Natural killer cell (primary cell): ENCODE measurements at regions not wholly inside any gene's neighbourhood (a gene's known extent, or its start where the extent isn't known, plus 50 kb on each side); places are given as distances from the start of the nearest gene placed in this dataset.

ENCODE experiments used
- ATAC-seq, 3 donors: fragments of 150-1000 bp in 2 of 3; fragments of 200-7000 bp in 1 of 3; cut with Tn5 transposase; 1 replicate in 1 of 3; 2 replicates in 2 of 3; pipeline ENCODE4 v1.10.0; 2021; ENCODE audit warnings: mild to moderate bottlenecking in 2 of 3, moderate library complexity in 2 of 3
- DNase-seq, 2 donors: peaks; one replicate each; pipeline versions ENCODE4 v3.0.0 to v3.0.0-alpha.2; 2013 to 2021; ENCODE audit warnings: mixed read lengths in 1 of 2
- H3K27ac ChIP-seq: one replicate; pipeline ENCODE4 v1.5.1; 2013; ENCODE audit warnings: mild to moderate bottlenecking, low read length
- H3K27me3 ChIP-seq: one replicate; pipeline ENCODE4 v1.6.1; 2013; ENCODE audit warnings: low read length; ENCODE audit not compliant: control insufficient read depth, insufficient read depth
- H3K36me3 ChIP-seq: one replicate; pipeline ENCODE4 v1.6.1; 2013; ENCODE audit warnings: low read length; ENCODE audit not compliant: control insufficient read depth, insufficient read depth
- H3K4me1 ChIP-seq: one replicate; pipeline ENCODE4 v1.6.1; 2013; ENCODE audit warnings: low read length; ENCODE audit not compliant: control insufficient read depth, insufficient read depth
- H3K4me3 ChIP-seq: one replicate; pipeline ENCODE4 v1.5.1; 2013; ENCODE audit warnings: low read length
- H3K9me3 ChIP-seq: one replicate; pipeline ENCODE4 v1.6.1; 2013; ENCODE audit warnings: low read length; ENCODE audit not compliant: control insufficient read depth, insufficient read depth
- H3K27ac Mint-ChIP-seq, 2 donors: one replicate each; pipeline ENCODE4 v1.8.0; 2022; ENCODE audit warnings: mild to moderate bottlenecking in 2 of 2, mixed read lengths in 2 of 2, moderate library complexity in 1 of 2
- H3K27me3 Mint-ChIP-seq, 2 donors: one replicate each; pipeline ENCODE4 v1.8.0; 2022; ENCODE audit warnings: low read depth in 2 of 2, mixed read lengths in 2 of 2
- H3K36me3 Mint-ChIP-seq: one replicate; pipeline ENCODE4 v1.8.0; 2022; ENCODE audit warnings: mixed read lengths
- H3K4me1 Mint-ChIP-seq, 2 donors: one replicate each; pipeline ENCODE4 v1.8.0; 2022; ENCODE audit warnings: mixed read lengths in 2 of 2
- H3K4me3 Mint-ChIP-seq: one replicate; pipeline ENCODE4 v1.8.0; 2022; ENCODE audit warnings: mild to moderate bottlenecking, moderate library complexity, mixed read lengths
- H3K9me3 Mint-ChIP-seq, 2 donors: one replicate each; pipeline ENCODE4 v1.8.0; 2022; ENCODE audit warnings: mixed read lengths in 2 of 2
- CTCF ChIP-seq: fragments of 200-600 bp; IDR thresholded peaks from one replicate; pipeline ENCODE4 v1.8.0; 2022; ENCODE audit warnings: antibody characterized with exemption
- WGBS: methylation state at CpG from one replicate; pipeline ENCODE4 v1.1.7; 2013; ENCODE audit warnings: missing lambda C conversion rate; ENCODE audit not compliant: insufficient coverage; 5-methylcytosine and 5-hydroxymethylcytosine counted together
- intact Hi-C: fragments of 100-400 bp; cut with micrococcal nuclease; formaldehyde crosslinking; loops from one replicate; pipeline ENCODE4 v1.14.2; 2022

GRCh38 chrX:42089031-42089430, 165.7 kb upstream of the CASK start:
- H3K4me1 ChIP-seq, result peaks cover 4% of the 10 kb centered on the region
- Mint-ChIP-seq H3K4me3 (no peak overlapping the region), H3K4me1 (peaks cover 2 to 3% of the 10 kb centered on the region in 2 donors), H3K9me3 (no peaks in the 10 kb centered on the region), H3K36me3 (no peaks in the 10 kb centered on the region), H3K27me3 (peaks cover 0 to 12% of the 10 kb centered on the region in 2 donors), H3K27ac (no peak overlapping the region)
- H3K27ac ChIP-seq, result no peak overlapping the region
- intact Hi-C loops, result no loop called here
- no peaks in the 10 kb centered on the region for H3K9me3 ChIP-seq
- 92% methylated on average over 5 of the region's 5 CpGs for WGBS
- H3K4me3 ChIP-seq, result no peak overlapping the region
- H3K36me3 ChIP-seq, result no peaks in the 10 kb centered on the region
- no peaks in the 10 kb centered on the region for H3K27me3 ChIP-seq
- no peak for TF ChIP-seq CTCF
- DNase-seq, result no peak
- ATAC-seq, result no peak

GRCh38 chrX:42087960-42088359, 164.6 kb upstream of the CASK start:
- Histone ChIP-seq H3K36me3 (no peaks in the 10 kb centered on the region), H3K4me1 (no peaks in the 10 kb centered on the region), H3K9me3 (no peaks in the 10 kb centered on the region), H3K27me3 (no peaks in the 10 kb centered on the region), H3K27ac (no peak overlapping the region), H3K4me3 (no peak overlapping the region)
- ATAC-seq (no peak), DNase-seq (no peak)
- no peak for TF ChIP-seq CTCF
- Mint-ChIP-seq H3K36me3 (no peaks in the 10 kb centered on the region), H3K27me3 (peaks cover 0 to 8% of the 10 kb centered on the region in 2 donors), H3K4me1 (no peaks in the 10 kb centered on the region), H3K4me3 (no peak overlapping the region), H3K27ac (no peak overlapping the region), H3K9me3 (no peaks in the 10 kb centered on the region)
- intact Hi-C loops, result no loop called here

GRCh38 chrX:42085836-42086235, 162.5 kb upstream of the CASK start:
- H3K36me3 Mint-ChIP-seq, result no peaks in the 10 kb centered on the region
- 86% methylated on average over 3 of the region's 4 CpGs for WGBS
- no peaks in the 10 kb centered on the region for H3K36me3 ChIP-seq
- no peaks in the 10 kb centered on the region for H3K9me3 Mint-ChIP-seq
- TF ChIP-seq CTCF, result no peak
- H3K27me3 Mint-ChIP-seq, result peaks cover 0 to 8% of the 10 kb centered on the region in 2 donors
- no peak overlapping the region for H3K27ac Mint-ChIP-seq
- H3K4me3 ChIP-seq, result no peak overlapping the region
- H3K4me1 Mint-ChIP-seq, result no peaks in the 10 kb centered on the region
- no peaks in the 10 kb centered on the region for H3K9me3 ChIP-seq
- no peaks in the 10 kb centered on the region for H3K27me3 ChIP-seq
- intact Hi-C loops, result no loop called here
- no peaks in the 10 kb centered on the region for H3K4me1 ChIP-seq
- no peak overlapping the region for H3K4me3 Mint-ChIP-seq
- no peak overlapping the region for H3K27ac ChIP-seq
- DNase-seq (no peak), ATAC-seq (no peak)

GRCh38 chrX:42079968-42080367, 156.6 kb upstream of the CASK start:
- Mint-ChIP-seq H3K27ac (no peak overlapping the region), H3K9me3 (no peaks in the 10 kb centered on the region), H3K27me3 (peaks cover 0 to 14% of the 10 kb centered on the region in 2 donors), H3K4me1 (no peaks in the 10 kb centered on the region), H3K36me3 (no peaks in the 10 kb centered on the region), H3K4me3 (no peak overlapping the region)
- intact Hi-C loops, result no loop called here
- no peak for ATAC-seq
- no peaks in the 10 kb centered on the region for H3K36me3 ChIP-seq
- H3K27ac ChIP-seq, result no peak overlapping the region
- no peaks in the 10 kb centered on the region for H3K27me3 ChIP-seq
- no peaks in the 10 kb centered on the region for H3K4me1 ChIP-seq
- H3K4me3 ChIP-seq, result no peak overlapping the region
- no peaks in the 10 kb centered on the region for H3K9me3 ChIP-seq
- no peak for DNase-seq
- TF ChIP-seq CTCF, result no peak
- WGBS, result 100% methylated on average over 2 of the region's 3 CpGs
